ENCODE measurements at regions not wholly inside any gene's neighbourhood (a gene's known extent, or its start where the extent isn't known, plus 50 kb on each side); places are given as distances from the start of the nearest gene placed in this dataset.

DNA sequence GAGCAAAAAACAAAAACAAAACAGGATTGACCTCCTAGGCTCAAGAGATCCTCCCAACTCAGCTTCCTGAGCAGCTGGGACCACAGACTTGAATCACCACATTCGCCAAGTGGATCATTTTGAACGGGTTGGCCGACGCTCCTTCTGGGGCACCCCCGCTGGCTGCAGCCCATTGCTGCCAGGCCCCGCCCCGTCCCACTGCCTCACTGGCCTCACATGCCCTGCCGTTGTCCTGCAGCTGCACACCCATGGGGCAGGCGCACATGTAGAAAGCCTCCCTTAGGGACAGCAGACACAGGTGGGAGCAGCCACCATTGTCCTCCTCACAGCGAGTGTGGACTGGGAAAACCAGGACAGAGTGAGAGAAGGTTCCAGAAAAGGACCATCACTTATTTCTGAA is 154.5 kb downstream of the CRYBB2 start:
- H4K20me1 ChIP-seq (ENCODE audit: insufficient read depth, low read length), result peaks cover 9% of the 10 kb centered on the region; the same call in 1 of the 2 replicates
- no peak overlapping the region for H4K8ac ChIP-seq (ENCODE audit: low read depth in 2 of 2, low read length in 2 of 2)
- H2AFZ ChIP-seq (replicated peaks; ENCODE audit: low read length, poor library complexity), result no peak overlapping the region
- H3K4ac ChIP-seq (ENCODE audit: low read depth, low read length), result no peak overlapping the region
- peaks cover 30% of the 10 kb centered on the region for H3K36me3 ChIP-seq (ENCODE audit: control insufficient read depth, insufficient read depth, low read length)
- H3K23ac ChIP-seq (ENCODE audit: low read depth, low read length), result no peak overlapping the region
- dilution Hi-C loops (cut with HindIII; ENCODE audit: low sequenced_read_pairs, unreplicated experiment), result no loop called here
- no peak overlapping the region for H3K14ac ChIP-seq (replicated peaks; ENCODE audit: low read depth, low read length)
- H3K4me1 ChIP-seq (ENCODE audit: control insufficient read depth, insufficient read depth, low read length), result peaks cover under 1% of the 10 kb centered on the region; the same call in 1 of the 2 replicates
- H2BK15ac ChIP-seq (ENCODE audit: low read depth, low read length), result no peak overlapping the region
- no peaks in the 10 kb centered on the region for H3K27me3 ChIP-seq (ENCODE audit: control insufficient read depth, insufficient read depth, low read length)
- ATAC-seq (ENCODE audit: low read depth) (no peak), DNase-seq (no peak)
- H4K91ac ChIP-seq (ENCODE audit: insufficient read depth, low read depth, low read length), result no peak overlapping the region
- TF ChIP-seq MAZ (IDR thresholded peaks at IDR 0.05; ENCODE audit: borderline replicate concordance, low read depth, low read length) (no peak), FOS (IDR thresholded peaks at IDR 0.05; ENCODE audit: low read depth, low read length) (no peak), BHLHE40 (IDR thresholded peaks at IDR 0.05; ENCODE audit: low read depth, low read length) (no peak), CHD1 (IDR thresholded peaks at IDR 0.05; ENCODE audit: low read depth, low read length) (no peak), NFE2L2 (IDR thresholded peaks at IDR 0.05; ENCODE audit: low read depth, low read length) (no peak), POLR2A (IDR thresholded peaks at IDR 0.05; ENCODE audit: low read depth, low read length) (no peak), MXI1 (IDR thresholded peaks at IDR 0.05; ENCODE audit: borderline replicate concordance, low read depth, low read length) (no peak), ELK1 (IDR thresholded peaks at IDR 0.05; ENCODE audit: borderline replicate concordance, low read depth, low read length) (no peak), MAFK (IDR thresholded peaks at IDR 0.05; ENCODE audit: low read depth, low read length) (no peak), RFX5 (IDR thresholded peaks at IDR 0.05; ENCODE audit: low read depth, low read length) (no peak), CEBPB (IDR thresholded peaks at IDR 0.05; ENCODE audit: low read depth, low read length) (no peak), SMC3 (IDR thresholded peaks at IDR 0.05; ENCODE audit: low read depth, low read length) (no peak), RAD21 (IDR thresholded peaks at IDR 0.05; ENCODE audit: low read length) (no peak)
- TF ChIP-seq, protein P1, sequence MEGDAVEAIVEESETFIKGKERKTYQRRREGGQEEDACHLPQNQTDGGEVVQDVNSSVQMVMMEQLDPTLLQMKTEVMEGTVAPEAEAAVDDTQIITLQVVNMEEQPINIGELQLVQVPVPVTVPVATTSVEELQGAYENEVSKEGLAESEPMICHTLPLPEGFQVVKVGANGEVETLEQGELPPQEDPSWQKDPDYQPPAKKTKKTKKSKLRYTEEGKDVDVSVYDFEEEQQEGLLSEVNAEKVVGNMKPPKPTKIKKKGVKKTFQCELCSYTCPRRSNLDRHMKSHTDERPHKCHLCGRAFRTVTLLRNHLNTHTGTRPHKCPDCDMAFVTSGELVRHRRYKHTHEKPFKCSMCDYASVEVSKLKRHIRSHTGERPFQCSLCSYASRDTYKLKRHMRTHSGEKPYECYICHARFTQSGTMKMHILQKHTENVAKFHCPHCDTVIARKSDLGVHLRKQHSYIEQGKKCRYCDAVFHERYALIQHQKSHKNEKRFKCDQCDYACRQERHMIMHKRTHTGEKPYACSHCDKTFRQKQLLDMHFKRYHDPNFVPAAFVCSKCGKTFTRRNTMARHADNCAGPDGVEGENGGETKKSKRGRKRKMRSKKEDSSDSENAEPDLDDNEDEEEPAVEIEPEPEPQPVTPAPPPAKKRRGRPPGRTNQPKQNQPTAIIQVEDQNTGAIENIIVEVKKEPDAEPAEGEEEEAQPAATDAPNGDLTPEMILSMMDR (conservative IDR thresholded peaks at IDR 0.05; ENCODE audit: low read depth, low read length), result no peak
- no peak overlapping the region for H2BK120ac ChIP-seq (ENCODE audit: low read depth, low read length)
- no peak overlapping the region for H3K4me2 ChIP-seq (ENCODE audit: low read depth, low read length)
- CTCF ChIA-PET, result no interaction called here
- H2BK5ac ChIP-seq (ENCODE audit: low read depth, low read length, poor library complexity, severe bottlenecking), result no peak overlapping the region
- BruUV-seq (replicated peaks), result no TSS peak
- no peak overlapping the region for H2BK20ac ChIP-seq (ENCODE audit: low read depth, low read length)
- H3K27ac ChIP-seq (ENCODE audit: insufficient read depth, low read length), result no peak overlapping the region
- no peak overlapping the region for H3K9ac ChIP-seq (ENCODE audit: low read depth, low read length)
- no peak overlapping the region for H3K18ac ChIP-seq (ENCODE audit: low read depth, low read length)
- intact Hi-C loops (cut with micrococcal nuclease), result no loop called here
- peaks cover 6% of the 10 kb centered on the region; the same call in 1 of the 2 replicates for H3K9me1 ChIP-seq (ENCODE audit: insufficient read depth, low read length)
- H2AK9ac ChIP-seq (replicated peaks; ENCODE audit: low read depth, low read length, poor library complexity), result peak overlapping the region; percentile 25
- in situ Hi-C loops (cut with MboI; ENCODE audit: low sequenced_read_pairs), result no loop called here
- H2AK5ac ChIP-seq (ENCODE audit: low read depth, low read length), result no peak overlapping the region
- no peak overlapping the region for H3K56ac ChIP-seq (ENCODE audit: extremely low read depth, insufficient read depth, low read length)
- no peaks in the 10 kb centered on the region for H3K9me3 ChIP-seq (ENCODE audit: control insufficient read depth, insufficient read depth, low read length)
- WGBS, 2 experiments (ENCODE audit: extremely low coverage in 2 of 2, insufficient read length in 1 of 2), result 100% methylated on average over 1 of the region's 10 CpGs; no CpG with 5 or more reads in 1 of the 2 experiments
- peaks cover 0 to 15% of the 10 kb centered on the region in 2 experiments for H3K79me1 ChIP-seq (ENCODE audit: low read depth in 1 of 2, low read length in 2 of 2)
- H3K4me3 ChIP-seq (ENCODE audit: insufficient read depth, low read depth, low read length), result no peak overlapping the region
- POLR2A ChIA-PET (ENCODE audit: unreplicated experiment), result no interaction called here
- no peak overlapping the region for H4K5ac ChIP-seq (ENCODE audit: low read depth, low read length)

Data from IMR-90 (cell line).